Stimulated activated naive B cell treated with anti-CD40 and anti-IgM and Interleukin-4, amounts not matched to agents 10 μg/mL and 1 μg/mL and 100 μg/mL, for 72 hours (primary cell): ENCODE measurements at regions not wholly inside any gene's neighbourhood (a gene's known extent, or its start where the extent isn't known, plus 50 kb on each side); places are given as distances from the start of the nearest gene placed in this dataset.

Experiments
- ATAC-seq, 2 donors: fragments of 150-1000 bp; cut with Tn5 transposase; replicated peaks; 2 replicates each; pipeline ENCODE4 v1.10.0; 2021; ENCODE audit warnings: moderate library complexity in 1 of 2
- DNase-seq: peaks from one replicate; pipeline ENCODE4 v3.0.0; 2021
- H3K27ac Mint-ChIP-seq: one replicate; pipeline ENCODE4 v1.8.0; 2022; ENCODE audit warnings: mild to moderate bottlenecking, mixed read lengths
- H3K27me3 Mint-ChIP-seq, 2 donors: one replicate each; pipeline ENCODE4 v1.8.0; 2022; ENCODE audit warnings: mixed read lengths in 2 of 2
- H3K36me3 Mint-ChIP-seq, 2 donors: one replicate each; pipeline ENCODE4 v1.8.0; 2022; ENCODE audit warnings: mixed read lengths in 2 of 2, mild to moderate bottlenecking in 1 of 2
- H3K4me1 Mint-ChIP-seq, 2 donors: one replicate each; pipeline ENCODE4 v1.8.0; 2022; ENCODE audit warnings: mixed read lengths in 2 of 2, mild to moderate bottlenecking in 1 of 2
- H3K4me3 Mint-ChIP-seq, 2 donors: one replicate each; pipeline ENCODE4 v1.8.0; 2022; ENCODE audit warnings: mild to moderate bottlenecking in 2 of 2, mixed read lengths in 2 of 2, moderate library complexity in 1 of 2
- H3K9me3 Mint-ChIP-seq, 2 donors: one replicate each; pipeline ENCODE4 v1.8.0; 2022; ENCODE audit warnings: mixed read lengths in 2 of 2, mild to moderate bottlenecking in 1 of 2

DNA sequence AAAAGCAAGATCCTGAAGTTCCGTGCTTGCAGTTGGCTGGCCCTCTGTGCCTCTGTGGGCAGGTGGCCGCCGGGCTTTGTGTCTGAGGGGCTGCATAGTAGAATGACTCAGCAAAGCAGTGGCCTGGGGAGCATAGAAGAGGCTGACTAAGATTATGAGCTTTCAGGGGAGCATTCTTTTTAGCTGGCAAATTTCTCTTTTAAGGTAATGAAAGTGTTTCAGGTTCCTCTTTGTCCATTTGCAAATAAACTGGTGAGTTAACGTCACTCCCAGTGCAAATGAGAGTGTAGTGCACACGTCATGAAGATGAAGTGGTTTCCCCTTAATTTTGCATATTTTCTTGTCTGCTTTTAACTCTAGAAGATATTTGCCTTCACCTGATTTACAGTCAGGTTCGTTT, 98.6 kb downstream of the BCL2L11 start:
- H3K4me3 Mint-ChIP-seq: peak overlapping the region in 1 of 2 donors; percentile 28
- peaks cover 6 to 8% of the 10 kb centered on the region in 2 donors for H3K27me3 Mint-ChIP-seq
- peaks cover 22 to 24% of the 10 kb centered on the region in 2 donors for H3K36me3 Mint-ChIP-seq
- DNase-seq: peak; percentile 42
- ATAC-seq: peak; percentile 91 to 94
- H3K9me3 Mint-ChIP-seq: peaks cover 16 to 17% of the 10 kb centered on the region in 2 donors
- peaks cover 25 to 31% of the 10 kb centered on the region in 2 donors for H3K4me1 Mint-ChIP-seq
- H3K27ac Mint-ChIP-seq: peak overlapping the region; percentile 65

DNA sequence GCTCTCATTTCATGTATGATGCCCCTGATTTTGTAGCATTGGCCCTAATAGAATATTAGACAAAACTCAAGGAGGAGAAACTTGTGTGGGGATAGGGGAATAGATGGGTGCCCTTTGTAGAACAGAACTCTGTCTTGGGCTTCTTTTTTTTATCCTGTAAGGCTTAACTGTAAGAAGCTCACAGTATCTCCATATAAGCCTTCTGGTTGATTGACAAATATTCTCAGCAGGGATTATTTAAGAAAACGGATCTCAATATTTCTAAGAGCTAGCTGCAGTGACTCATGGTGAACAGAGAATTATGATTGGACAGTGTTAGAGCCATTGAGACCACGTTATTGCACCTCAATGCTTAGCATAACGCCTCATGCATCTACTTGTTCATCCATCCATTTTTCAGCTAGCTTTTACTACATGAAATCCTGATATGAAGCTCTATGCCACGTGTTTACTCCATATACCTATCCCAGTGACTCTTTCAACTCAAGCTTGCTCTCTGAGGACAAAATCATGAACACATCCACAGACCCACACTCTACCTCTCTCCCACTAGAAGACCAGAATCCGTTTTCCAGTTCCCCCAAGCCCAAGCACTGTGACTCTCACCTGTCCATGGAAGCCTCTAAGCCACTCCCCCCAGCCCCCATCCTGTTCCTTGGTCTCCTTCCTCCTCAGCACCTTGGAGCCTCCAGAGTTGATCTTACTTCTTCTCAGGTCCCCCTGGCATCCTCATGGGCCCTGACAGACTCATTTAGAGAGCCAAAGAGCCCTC, 99.2 kb downstream of the BCL2L11 start:
- Mint-ChIP-seq H3K27ac (peak overlapping the region; percentile 65), H3K4me3 (peak overlapping the region; percentile 28 to 51), H3K4me1 (peaks cover 25 to 31% of the 10 kb centered on the region in 2 donors), H3K27me3 (peaks cover 10 to 12% of the 10 kb centered on the region in 2 donors), H3K9me3 (peaks cover 9 to 10% of the 10 kb centered on the region in 2 donors), H3K36me3 (peaks cover 17% of the 10 kb centered on the region in 2 donors)
- no peak for DNase-seq
- peak; percentile 2 to 14 for ATAC-seq

DNA sequence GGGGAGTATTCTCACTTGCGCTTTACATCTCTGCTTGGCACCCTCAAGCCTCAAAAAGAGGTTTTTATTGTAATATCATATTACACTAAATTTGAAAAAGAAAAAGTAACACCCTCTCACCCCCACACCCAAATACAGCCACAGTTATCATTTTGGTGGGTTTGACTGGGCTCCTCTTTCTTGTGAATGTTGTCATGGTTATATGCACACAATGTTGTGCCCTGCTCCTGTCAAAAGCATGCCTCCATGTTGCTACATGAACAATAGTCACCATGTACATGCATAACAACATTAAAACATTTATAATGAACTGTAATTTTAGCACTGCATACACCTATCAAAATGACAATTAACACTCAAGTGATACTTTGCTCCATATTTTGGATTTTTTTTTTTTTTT, 100.2 kb downstream of the BCL2L11 start:
- H3K4me1 Mint-ChIP-seq: peaks cover 31 to 40% of the 10 kb centered on the region in 2 donors
- H3K36me3 Mint-ChIP-seq: peaks cover 14 to 20% of the 10 kb centered on the region in 2 donors
- no peak overlapping the region for H3K4me3 Mint-ChIP-seq
- peaks cover 6 to 9% of the 10 kb centered on the region in 2 donors for H3K9me3 Mint-ChIP-seq
- no peak for DNase-seq
- ATAC-seq: no peak
- peaks cover 20% of the 10 kb centered on the region in 2 donors for H3K27me3 Mint-ChIP-seq
- no peak overlapping the region for H3K27ac Mint-ChIP-seq

DNA sequence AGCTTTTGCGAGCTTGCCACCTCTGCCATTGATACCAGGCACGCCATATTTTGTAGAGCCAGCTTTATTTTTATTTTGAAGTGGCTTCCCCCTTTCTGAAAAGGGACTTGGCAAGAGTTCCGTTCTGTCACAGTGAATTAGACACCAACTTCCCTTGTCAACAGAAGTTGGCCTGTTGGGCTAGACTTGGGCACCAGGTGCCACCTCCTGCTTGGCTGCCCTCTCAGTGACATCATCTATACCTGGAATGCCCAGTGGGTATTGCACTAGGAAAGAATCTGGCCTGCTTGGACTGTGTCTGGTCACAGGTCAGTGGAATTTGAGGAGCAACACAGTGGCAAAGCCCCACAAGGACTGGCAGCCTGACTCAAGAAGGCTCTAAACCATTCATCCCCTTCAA, 101.0 kb downstream of the BCL2L11 start:
- Mint-ChIP-seq H3K9me3 (peaks cover 6 to 8% of the 10 kb centered on the region in 2 donors), H3K27me3 (peaks cover 22 to 23% of the 10 kb centered on the region in 2 donors), H3K4me3 (no peak overlapping the region), H3K36me3 (peaks cover 12 to 19% of the 10 kb centered on the region in 2 donors), H3K27ac (no peak overlapping the region), H3K4me1 (peaks cover 35 to 47% of the 10 kb centered on the region in 2 donors)
- ATAC-seq: no peak
- no peak for DNase-seq

DNA sequence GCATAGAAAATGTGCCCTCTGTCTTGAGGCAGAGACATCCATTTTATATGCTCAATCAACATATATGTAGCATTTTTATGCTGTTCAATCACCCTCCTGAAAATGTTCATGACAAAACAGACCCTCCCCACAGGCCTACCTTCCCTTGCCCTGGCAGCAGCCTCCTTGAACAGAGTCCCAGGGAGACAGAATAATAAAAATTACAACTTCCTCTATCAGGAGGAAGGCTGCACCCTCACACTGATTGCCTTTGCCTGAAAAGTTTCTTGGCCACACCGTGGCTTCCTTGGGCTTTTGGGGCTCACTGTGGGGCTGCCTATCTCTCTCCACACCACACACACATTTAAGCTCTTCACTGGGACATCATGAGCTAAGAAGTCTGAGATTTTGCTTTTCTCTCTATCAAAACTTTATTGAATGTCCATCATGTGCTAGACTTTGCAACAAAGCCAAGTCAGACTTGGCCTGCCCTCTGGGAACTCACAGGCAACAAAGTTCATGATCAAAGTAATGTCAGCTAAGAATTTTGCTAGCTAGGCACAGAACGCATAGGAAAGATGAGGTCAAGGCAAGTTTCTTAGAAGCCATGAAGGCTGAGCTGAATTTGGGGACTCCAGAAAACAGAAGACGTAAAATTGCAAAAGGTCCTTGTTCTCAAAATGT, 101.6 kb downstream of the BCL2L11 start:
- DNase-seq (no peak), ATAC-seq (no peak)
- H3K27ac Mint-ChIP-seq: no peak overlapping the region
- no peak overlapping the region for H3K4me3 Mint-ChIP-seq
- peaks cover 10 to 17% of the 10 kb centered on the region in 2 donors for H3K36me3 Mint-ChIP-seq
- peaks cover 35 to 54% of the 10 kb centered on the region in 2 donors for H3K4me1 Mint-ChIP-seq
- H3K27me3 Mint-ChIP-seq: peaks cover 22 to 23% of the 10 kb centered on the region in 2 donors
- H3K9me3 Mint-ChIP-seq: peaks cover 6 to 7% of the 10 kb centered on the region in 2 donors

DNA sequence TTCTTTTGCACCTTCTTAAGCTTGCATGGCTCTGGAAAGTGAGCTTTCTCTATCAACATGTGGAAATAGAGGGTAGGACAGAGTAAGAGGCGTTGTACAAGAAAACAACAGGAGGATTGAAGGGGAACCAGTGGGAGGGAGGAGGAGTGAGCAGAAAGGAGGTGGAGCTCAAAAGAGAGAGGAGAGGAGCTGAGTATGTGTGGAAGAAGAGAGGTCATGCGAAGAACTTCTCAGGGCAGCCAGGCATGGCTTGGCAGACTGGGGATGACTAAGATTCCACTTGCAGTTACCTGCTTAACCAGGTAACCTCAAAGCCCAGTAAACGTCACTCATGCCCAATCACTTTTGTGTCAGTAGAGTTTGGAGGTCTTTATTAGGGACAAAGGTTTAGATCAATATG, 105.1 kb downstream of the BCL2L11 start:
- H3K36me3 Mint-ChIP-seq: peaks cover 12 to 15% of the 10 kb centered on the region in 2 donors
- peaks cover 30 to 34% of the 10 kb centered on the region in 2 donors for H3K27me3 Mint-ChIP-seq
- peaks cover 28 to 40% of the 10 kb centered on the region in 2 donors for H3K4me1 Mint-ChIP-seq
- H3K9me3 Mint-ChIP-seq: peaks cover 12 to 15% of the 10 kb centered on the region in 2 donors
- ATAC-seq (peak; percentile 69 to 80), DNase-seq (no peak)
- peak overlapping the region; percentile 8 to 15 for H3K4me3 Mint-ChIP-seq
- no peak overlapping the region for H3K27ac Mint-ChIP-seq

DNA sequence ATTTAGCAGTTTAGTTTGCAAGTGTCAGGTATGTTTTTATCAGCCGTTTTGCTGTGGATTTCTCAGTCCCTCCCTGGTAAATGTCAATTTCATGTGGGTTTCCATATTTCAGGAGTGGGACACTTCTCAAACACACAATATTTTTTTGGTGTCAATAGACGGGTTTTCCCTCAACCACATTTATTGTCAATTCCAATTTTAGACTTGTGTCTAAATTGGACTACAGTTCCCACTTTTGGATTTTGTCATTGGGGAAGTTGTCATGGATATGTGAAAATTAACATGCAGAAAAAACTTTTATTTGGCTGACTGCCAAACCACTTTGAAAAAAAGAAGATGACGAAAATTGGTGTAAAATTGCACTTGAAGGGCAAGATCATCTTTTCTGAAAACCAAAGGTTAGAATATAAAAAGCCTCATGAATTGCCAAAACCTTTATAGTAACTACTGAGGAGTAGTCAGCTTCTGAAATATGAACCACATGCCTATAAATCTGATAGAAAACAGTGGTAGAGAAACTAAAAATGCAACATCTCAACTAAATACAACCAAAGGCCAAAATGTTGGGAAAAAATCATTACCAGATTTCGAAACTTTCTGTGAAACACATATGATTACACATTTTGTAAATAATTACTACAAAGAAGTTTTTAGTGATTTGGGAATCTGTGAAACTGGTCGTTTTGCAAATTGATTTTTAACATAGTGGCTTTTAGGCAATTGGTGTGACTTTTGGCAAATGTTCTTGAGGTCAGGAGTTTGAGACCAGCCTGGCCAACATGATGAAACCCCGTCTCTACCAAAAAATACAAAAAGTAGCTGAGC, 106.4 kb downstream of the BCL2L11 start:
- H3K9me3 Mint-ChIP-seq: peaks cover 12 to 15% of the 10 kb centered on the region in 2 donors
- peaks cover 25 to 35% of the 10 kb centered on the region in 2 donors for H3K4me1 Mint-ChIP-seq
- H3K4me3 Mint-ChIP-seq: peak overlapping the region in 1 of 2 donors; percentile 4
- H3K36me3 Mint-ChIP-seq: peaks cover 12 to 15% of the 10 kb centered on the region in 2 donors
- peaks cover 30 to 34% of the 10 kb centered on the region in 2 donors for H3K27me3 Mint-ChIP-seq
- peak; percentile 54 to 56 for ATAC-seq
- H3K27ac Mint-ChIP-seq: peak overlapping the region; percentile 49
- DNase-seq: no peak

DNA sequence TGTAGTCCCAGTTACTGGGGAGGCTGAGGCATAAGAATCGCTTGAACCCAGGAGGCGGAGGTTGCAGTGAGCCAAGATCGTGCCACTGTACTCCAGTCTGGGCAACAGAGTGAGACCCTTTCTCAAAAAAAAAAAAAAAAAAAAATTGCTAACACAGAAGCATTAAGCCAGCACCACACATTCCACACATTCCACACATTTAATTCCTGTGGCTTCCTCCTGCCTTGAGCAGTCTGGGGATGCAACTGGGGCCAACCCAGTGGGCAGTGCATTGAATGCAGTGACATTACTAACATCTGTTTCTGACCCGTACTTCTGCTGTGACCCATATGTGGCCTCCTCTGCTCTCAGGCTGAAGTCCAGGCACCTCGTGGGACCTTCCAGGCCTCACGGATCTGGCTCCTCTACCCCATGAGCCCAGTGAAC, 107.0 kb downstream of the BCL2L11 start:
- DNase-seq: no peak
- Mint-ChIP-seq H3K4me1 (peaks cover 18 to 28% of the 10 kb centered on the region in 2 donors), H3K27me3 (peaks cover 27 to 30% of the 10 kb centered on the region in 2 donors), H3K36me3 (peaks cover 10% of the 10 kb centered on the region in 2 donors), H3K9me3 (peaks cover 11 to 13% of the 10 kb centered on the region in 2 donors), H3K27ac (no peak overlapping the region), H3K4me3 (no peak overlapping the region)
- no peak for ATAC-seq

DNA sequence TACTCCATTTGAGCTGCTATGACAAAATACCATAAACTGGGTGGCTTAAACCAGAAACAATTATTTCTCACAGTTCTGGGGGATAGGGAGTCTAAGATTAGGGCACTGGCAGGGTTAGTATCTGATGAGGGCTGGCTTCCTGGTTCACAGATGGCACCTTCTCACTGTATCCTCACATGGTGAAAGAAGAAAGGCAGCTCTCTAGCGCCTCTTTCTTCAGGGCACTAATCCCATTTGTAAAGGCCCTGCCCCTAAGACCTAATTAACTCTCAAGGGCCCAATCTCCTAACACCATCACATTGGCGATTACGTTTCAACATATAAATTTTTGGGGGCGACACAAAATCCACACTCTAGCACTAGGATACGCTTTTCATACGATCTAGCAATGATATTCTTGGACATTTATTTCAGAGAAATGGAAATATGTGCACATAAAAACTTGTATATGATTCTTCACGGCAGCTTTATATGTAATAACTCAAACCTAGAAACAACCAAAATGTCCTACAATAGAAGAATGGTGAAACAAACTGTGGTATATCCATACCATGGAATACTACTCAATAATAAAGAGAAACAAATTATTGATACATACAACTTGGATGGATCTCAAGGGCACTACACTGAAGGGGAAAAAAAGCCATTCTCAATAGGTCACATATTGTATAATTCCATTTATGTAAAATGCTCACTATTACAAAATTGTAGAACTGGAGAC, 111.0 kb downstream of the BCL2L11 start:
- H3K4me1 Mint-ChIP-seq: peaks cover 4 to 11% of the 10 kb centered on the region in 2 donors
- DNase-seq: no peak
- no peak for ATAC-seq
- H3K27ac Mint-ChIP-seq: no peak overlapping the region
- H3K36me3 Mint-ChIP-seq: peaks cover 2 to 8% of the 10 kb centered on the region in 2 donors
- peaks cover 7 to 10% of the 10 kb centered on the region in 2 donors for H3K9me3 Mint-ChIP-seq
- H3K4me3 Mint-ChIP-seq: no peak overlapping the region
- peaks cover 12 to 19% of the 10 kb centered on the region in 2 donors for H3K27me3 Mint-ChIP-seq

DNA sequence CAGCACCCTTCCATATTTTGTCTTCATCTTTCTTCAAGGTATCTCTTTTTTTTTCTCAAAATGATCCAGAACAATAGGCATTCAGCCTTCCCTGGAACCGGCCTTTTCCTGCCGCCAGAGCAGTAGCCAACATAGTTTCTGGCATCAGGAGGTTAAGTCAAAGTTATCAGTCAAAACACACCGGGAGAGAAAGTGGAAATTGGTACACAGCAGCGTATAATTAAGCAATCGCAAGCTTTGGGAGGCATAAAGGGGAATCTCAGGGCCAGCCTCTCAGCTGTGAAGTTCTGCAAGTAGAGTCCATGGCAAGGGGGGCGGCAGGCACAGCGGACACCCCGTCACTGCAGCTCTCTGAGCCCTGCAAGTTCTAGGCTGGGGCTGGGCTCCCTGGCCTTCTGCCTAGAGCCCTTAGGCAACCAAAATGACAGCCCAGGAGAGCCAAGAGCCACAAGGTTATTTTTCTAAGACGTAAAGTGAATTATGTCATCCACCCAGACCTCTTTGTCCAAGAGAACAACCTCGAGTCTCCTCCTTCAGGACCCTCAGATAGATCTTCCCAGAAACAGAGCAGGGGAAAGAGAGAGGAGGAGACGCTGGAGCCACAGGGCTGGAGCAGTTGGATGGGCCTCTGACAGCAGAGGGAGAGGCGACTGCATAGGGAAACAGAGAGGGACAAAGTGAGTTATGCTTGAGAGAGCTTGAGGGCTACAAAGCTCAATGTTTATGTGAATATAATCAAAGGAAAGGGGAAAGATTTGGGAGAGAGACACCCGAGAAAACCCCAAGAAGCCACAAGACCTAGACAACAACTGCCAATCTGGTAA, 114.7 kb downstream of the BCL2L11 start:
- Mint-ChIP-seq H3K27me3 (peaks cover 0 to 12% of the 10 kb centered on the region in 2 donors), H3K9me3 (peaks cover 2 to 3% of the 10 kb centered on the region in 2 donors), H3K36me3 (peaks cover 3 to 5% of the 10 kb centered on the region in 2 donors), H3K4me1 (peaks cover 3 to 10% of the 10 kb centered on the region in 2 donors), H3K4me3 (no peak overlapping the region), H3K27ac (no peak overlapping the region)
- DNase-seq (no peak), ATAC-seq (no peak)

DNA sequence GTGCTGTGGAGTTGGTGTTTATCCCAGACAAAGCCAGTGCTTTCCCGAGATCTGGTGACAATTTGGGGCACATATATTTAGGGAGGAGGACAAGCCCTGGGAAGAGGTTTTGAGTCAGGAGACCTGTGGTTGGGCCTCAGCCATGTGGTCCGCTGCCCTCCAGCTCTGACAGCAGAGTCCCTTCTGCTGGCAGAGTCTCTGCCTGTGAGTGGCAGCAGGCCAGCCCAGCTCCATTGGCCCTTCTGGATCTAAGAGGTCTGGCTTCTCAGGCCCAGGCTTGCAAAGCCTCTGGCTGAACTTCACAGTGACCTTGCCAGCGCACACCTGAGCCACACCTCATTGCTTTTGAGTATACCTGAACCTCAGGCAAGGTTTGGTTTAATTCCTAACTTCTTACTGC, 115.3 kb downstream of the BCL2L11 start:
- Mint-ChIP-seq H3K9me3 (no peaks in the 10 kb centered on the region), H3K4me1 (peaks cover 3 to 10% of the 10 kb centered on the region in 2 donors), H3K36me3 (peaks cover 3 to 5% of the 10 kb centered on the region in 2 donors), H3K27ac (no peak overlapping the region), H3K27me3 (peaks cover 0 to 12% of the 10 kb centered on the region in 2 donors), H3K4me3 (no peak overlapping the region)
- DNase-seq (no peak), ATAC-seq (no peak)

DNA sequence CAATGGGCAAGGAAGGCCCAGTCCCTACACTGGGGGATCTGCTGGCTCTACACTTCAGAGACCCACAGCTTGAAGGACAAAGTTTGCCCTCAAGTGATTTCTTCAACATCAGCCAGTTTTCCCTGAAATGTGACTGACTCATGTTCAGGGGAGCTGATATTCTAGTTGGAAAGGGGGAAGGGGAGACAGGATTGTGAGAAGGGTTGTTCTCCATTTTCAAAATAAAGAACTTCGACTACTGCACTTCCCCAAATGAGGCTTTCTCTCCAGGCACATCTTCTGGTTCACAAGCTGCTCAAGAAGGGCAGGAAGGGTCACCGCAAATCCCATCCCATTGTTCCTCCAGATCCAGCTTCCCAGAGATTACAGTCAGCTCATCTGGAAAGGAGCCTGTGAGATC, 117.6 kb downstream of the BCL2L11 start:
- DNase-seq: no peak
- ATAC-seq: no peak
- Mint-ChIP-seq H3K36me3 (peaks cover 3 to 5% of the 10 kb centered on the region in 2 donors), H3K9me3 (no peaks in the 10 kb centered on the region), H3K4me1 (peaks cover 3 to 10% of the 10 kb centered on the region in 2 donors), H3K4me3 (no peak overlapping the region), H3K27ac (no peak overlapping the region), H3K27me3 (peaks cover 0 to 8% of the 10 kb centered on the region in 2 donors)

DNA sequence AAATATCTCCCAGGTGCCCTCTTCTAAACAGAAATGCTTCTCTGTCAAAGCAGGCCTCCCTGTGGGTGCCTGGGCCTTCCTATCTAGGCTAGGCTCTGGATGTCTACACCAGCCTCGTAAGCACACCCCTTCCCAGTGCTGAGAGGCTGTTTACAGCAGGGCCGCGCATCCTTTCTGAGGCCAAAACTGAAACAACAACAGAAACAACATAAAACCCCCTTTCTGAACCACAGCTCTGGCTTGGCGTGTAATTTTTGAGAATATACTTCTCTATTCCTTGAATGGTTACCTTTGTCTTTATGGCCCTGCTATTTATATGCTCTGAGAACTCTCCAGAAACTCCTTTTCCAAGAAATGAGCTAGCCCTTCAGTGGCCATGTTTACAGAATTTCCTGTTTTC, 118.4 kb downstream of the BCL2L11 start:
- peak; percentile 68 to 78 for ATAC-seq
- H3K27me3 Mint-ChIP-seq: peaks cover 0 to 4% of the 10 kb centered on the region in 2 donors
- no peak overlapping the region for H3K4me3 Mint-ChIP-seq
- H3K36me3 Mint-ChIP-seq: peaks cover 2 to 3% of the 10 kb centered on the region in 2 donors
- DNase-seq: no peak
- no peaks in the 10 kb centered on the region for H3K9me3 Mint-ChIP-seq
- peaks cover 3 to 10% of the 10 kb centered on the region in 2 donors for H3K4me1 Mint-ChIP-seq
- H3K27ac Mint-ChIP-seq: no peak overlapping the region
